ENCODE measurements at regions not wholly inside any gene's neighbourhood (a gene's known extent, or its start where the extent isn't known, plus 50 kb on each side); places are given as distances from the start of the nearest gene placed in this dataset.

DNA sequence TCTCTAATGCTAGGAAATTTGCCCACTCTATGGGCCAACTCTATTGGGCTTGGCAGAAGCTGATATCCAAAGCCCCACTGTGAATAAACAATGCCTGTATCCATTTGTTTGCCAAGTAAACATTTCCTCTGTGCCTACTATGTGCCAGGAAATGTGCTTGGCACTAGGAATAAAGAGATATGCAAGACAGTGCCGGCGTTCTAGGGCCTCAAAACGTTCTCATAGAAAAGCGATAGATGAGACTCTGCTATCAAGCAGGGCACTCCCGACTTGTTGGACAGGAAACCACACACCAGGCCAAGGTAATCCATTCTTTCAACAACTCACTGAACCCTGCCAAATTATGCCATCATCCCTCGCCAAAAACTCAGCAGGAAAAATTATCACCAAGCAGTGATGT lies 196.7 kb downstream of the IPMK start:
- no peaks in the 10 kb centered on the region for H3K9me3 Mint-ChIP-seq
- intact Hi-C loops (cut with micrococcal nuclease): loop anchor here (10.0 kb wide), 1 partner anchor 224 kb away; no protein-coding TSS in a partner anchor
- no peaks in the 10 kb centered on the region for H3K36me3 Mint-ChIP-seq (ENCODE audit: low read depth)
- no peak overlapping the region for H3K4me3 Mint-ChIP-seq
- CTCF ChIA-PET: no interaction called here
- no peaks in the 10 kb centered on the region for H3K4me1 Mint-ChIP-seq
- POLR2A ChIA-PET: no interaction called here
- no peaks in the 10 kb centered on the region for H3K27me3 Mint-ChIP-seq
- TF ChIP-seq, protein P1, sequence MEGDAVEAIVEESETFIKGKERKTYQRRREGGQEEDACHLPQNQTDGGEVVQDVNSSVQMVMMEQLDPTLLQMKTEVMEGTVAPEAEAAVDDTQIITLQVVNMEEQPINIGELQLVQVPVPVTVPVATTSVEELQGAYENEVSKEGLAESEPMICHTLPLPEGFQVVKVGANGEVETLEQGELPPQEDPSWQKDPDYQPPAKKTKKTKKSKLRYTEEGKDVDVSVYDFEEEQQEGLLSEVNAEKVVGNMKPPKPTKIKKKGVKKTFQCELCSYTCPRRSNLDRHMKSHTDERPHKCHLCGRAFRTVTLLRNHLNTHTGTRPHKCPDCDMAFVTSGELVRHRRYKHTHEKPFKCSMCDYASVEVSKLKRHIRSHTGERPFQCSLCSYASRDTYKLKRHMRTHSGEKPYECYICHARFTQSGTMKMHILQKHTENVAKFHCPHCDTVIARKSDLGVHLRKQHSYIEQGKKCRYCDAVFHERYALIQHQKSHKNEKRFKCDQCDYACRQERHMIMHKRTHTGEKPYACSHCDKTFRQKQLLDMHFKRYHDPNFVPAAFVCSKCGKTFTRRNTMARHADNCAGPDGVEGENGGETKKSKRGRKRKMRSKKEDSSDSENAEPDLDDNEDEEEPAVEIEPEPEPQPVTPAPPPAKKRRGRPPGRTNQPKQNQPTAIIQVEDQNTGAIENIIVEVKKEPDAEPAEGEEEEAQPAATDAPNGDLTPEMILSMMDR (IDR thresholded peaks at IDR 0.05): no peak
- DNase-seq (no peak), ATAC-seq (ENCODE audit: low read depth) (no peak)
- no peak overlapping the region for H3K27ac Mint-ChIP-seq

DNA sequence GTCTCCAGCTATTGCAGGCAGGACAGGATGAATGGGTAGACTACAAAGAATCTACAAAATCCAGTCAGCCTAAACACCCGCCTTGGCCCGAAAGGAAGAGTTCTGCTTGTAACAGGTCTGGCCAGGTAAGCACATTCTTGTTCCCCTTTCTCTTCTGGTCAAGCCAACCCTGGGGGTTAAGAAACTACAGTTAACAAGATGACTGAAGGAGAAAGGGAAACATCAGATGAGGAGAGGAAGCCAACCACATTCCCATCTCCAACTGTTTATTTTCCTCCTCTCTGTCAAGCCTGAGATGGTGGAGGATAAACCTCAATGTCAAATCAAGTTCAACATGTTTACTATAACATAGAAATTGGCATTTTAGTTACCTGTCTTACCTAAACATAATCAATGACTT lies 198.9 kb downstream of the IPMK start:
- CTCF ChIA-PET: no interaction called here

DNA sequence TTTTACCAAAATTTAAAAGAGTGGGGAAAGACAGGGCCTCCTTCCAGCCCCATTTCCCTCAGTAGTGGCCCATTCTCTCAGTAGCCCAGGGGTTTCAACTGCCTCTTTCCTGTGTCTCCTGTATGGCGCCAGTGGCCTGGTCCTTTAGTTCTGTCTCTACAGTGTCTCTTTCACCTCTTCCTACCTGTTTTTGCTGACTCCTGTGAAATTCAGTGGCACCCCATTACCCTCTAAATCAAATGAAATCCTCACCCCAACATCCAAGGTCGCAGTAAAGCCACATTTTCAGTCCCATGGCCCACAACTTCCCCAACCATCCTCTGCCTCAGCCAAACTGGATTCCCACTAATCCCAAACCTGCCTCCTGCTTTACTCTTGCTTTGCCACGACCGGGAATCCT lies 200.7 kb downstream of the IPMK start:
- Mint-ChIP-seq H3K4me1 (no peaks in the 10 kb centered on the region), H3K4me3 (no peak overlapping the region), H3K9me3 (no peaks in the 10 kb centered on the region), H3K36me3 (ENCODE audit: low read depth) (no peaks in the 10 kb centered on the region), H3K27ac (no peak overlapping the region), H3K27me3 (no peaks in the 10 kb centered on the region)
- ChIA-PET CTCF (no interaction called here), POLR2A (no interaction called here)
- ATAC-seq (ENCODE audit: low read depth) (no peak), DNase-seq (no peak)
- TF ChIP-seq, protein P1 (IDR thresholded peaks at IDR 0.05): no peak
- intact Hi-C loops (cut with micrococcal nuclease): no loop called here

More for the DNA sequence above, 198.9 kb downstream of the IPMK start:
- TF ChIP-seq, protein P1 (IDR thresholded peaks at IDR 0.05): no peak
- no peak for DNase-seq
- POLR2A ChIA-PET: no interaction called here
- no peak overlapping the region for H3K27ac Mint-ChIP-seq
- H3K4me1 Mint-ChIP-seq: no peaks in the 10 kb centered on the region
- H3K36me3 Mint-ChIP-seq (ENCODE audit: low read depth): no peaks in the 10 kb centered on the region
- H3K9me3 Mint-ChIP-seq: no peaks in the 10 kb centered on the region
- no peaks in the 10 kb centered on the region for H3K27me3 Mint-ChIP-seq
- no peak for ATAC-seq (ENCODE audit: low read depth)
- no peak overlapping the region for H3K4me3 Mint-ChIP-seq
- intact Hi-C loops (cut with micrococcal nuclease): no loop called here

DNA sequence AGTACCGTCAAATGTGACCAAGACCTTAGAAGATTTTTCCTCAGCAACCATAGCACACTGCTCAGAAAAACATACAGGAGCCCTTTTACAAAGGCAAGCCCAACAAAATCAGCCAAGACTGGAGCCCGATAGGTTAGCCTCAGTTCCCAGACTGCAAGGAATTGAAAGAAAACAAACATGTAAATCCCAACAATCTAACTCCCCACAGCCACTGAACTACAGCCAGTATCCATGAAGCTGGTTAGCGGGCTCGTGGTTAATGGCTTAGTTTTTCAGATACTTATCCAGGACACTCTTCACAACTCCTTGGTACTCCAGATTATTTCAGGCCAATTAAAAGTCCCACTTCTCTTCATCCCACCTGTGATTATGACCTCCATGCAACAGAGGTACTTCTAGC lies 201.6 kb downstream of the IPMK start:
- ATAC-seq (ENCODE audit: low read depth): no peak
- H3K4me3 Mint-ChIP-seq: no peak overlapping the region
- H3K4me1 Mint-ChIP-seq: no peaks in the 10 kb centered on the region
- H3K36me3 Mint-ChIP-seq (ENCODE audit: low read depth): no peaks in the 10 kb centered on the region
- ChIA-PET POLR2A (no interaction called here), CTCF (no interaction called here)
- no peak overlapping the region for H3K27ac Mint-ChIP-seq
- intact Hi-C loops (cut with micrococcal nuclease): no loop called here
- TF ChIP-seq, protein P1 (IDR thresholded peaks at IDR 0.05): no peak
- H3K9me3 Mint-ChIP-seq: no peaks in the 10 kb centered on the region
- no peak for DNase-seq
- H3K27me3 Mint-ChIP-seq: no peaks in the 10 kb centered on the region

DNA sequence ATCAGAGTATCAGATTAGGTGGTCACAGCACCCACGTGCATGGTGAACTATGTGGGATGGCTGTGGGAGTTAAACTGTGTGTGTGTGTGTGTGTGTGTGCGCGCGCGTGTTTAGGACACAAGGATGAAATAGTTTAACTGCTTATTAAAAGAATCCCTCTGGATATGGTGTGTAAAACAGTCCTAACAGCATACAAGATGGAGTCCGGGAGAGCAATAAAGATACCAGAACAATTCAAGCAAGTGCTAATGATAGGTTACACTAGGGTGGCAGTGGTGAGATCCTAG lies 202.2 kb downstream of the IPMK start:
- no peak for ATAC-seq (ENCODE audit: low read depth)
- TF ChIP-seq, protein P1 (IDR thresholded peaks at IDR 0.05): no peak
- Mint-ChIP-seq H3K4me3 (no peak overlapping the region), H3K36me3 (ENCODE audit: low read depth) (no peaks in the 10 kb centered on the region), H3K9me3 (no peaks in the 10 kb centered on the region), H3K27me3 (no peaks in the 10 kb centered on the region), H3K27ac (no peak overlapping the region), H3K4me1 (no peaks in the 10 kb centered on the region)
- intact Hi-C loops (cut with micrococcal nuclease): no loop called here
- POLR2A ChIA-PET: no interaction called here
- no peak for DNase-seq
- CTCF ChIA-PET: interaction anchor here (0.6 kb wide), 1 partner anchor 52 kb away, joined by 3 read pairs; no protein-coding TSS in a partner anchor

All from activated B cell treated with CpG ODN at 0.5 μM for 24 hours (primary cell).